Keratinocyte (primary cell): ENCODE measurements at regions not wholly inside any gene's neighbourhood (a gene's known extent, or its start where the extent isn't known, plus 50 kb on each side); places are given as distances from the start of the nearest gene placed in this dataset.

Experiments
- CTCF ChIP-seq, 3 experiments: IDR thresholded peaks in 1 of 3; conservative IDR thresholded peaks in 1 of 3; optimal IDR thresholded peaks in 1 of 3; 2 replicates in 2 of 3; 3 replicates in 1 of 3; pipeline versions ENCODE3 to v1.5.1; 2011; ENCODE audit warnings: low read length in 3 of 3, mild to moderate bottlenecking in 3 of 3, moderate library complexity in 2 of 3, control low read depth in 1 of 3, inconsistent platforms in 1 of 3; ENCODE audit not compliant: insufficient read depth in 2 of 3; ENCODE audit errors: extremely low read depth in 1 of 3
- EZH2 ChIP-seq: IDR thresholded peaks from one replicate; pipeline ENCODE4 v1.6.1; 2012; ENCODE audit warnings: inconsistent platforms, mild to moderate bottlenecking, low read length, moderate library complexity

- no peak for TF ChIP-seq CTCF (optimal IDR thresholded peaks at IDR 0.05 in 1 of 3, IDR thresholded peaks at IDR 0.05 in 1 of 3, conservative IDR thresholded peaks at IDR 0.05 in 1 of 3; ENCODE audit: extremely low read depth in 1 of 3, insufficient read depth in 2 of 3, low read length in 3 of 3)
- TF ChIP-seq EZH2, result no peak
Observed at GRCh38 chr10:65323802-65324201, 1602.0 kb upstream of the LRRTM3 start.
